ENCODE measurements at regions not wholly inside any gene's neighbourhood (a gene's known extent, or its start where the extent isn't known, plus 50 kb on each side); places are given as distances from the start of the nearest gene placed in this dataset.
"Not testable (repeated sequence)": the region's sequence is repeated elsewhere in the genome, so short reads cannot be mapped to it uniquely, and the experiment has no call there.

DNA sequence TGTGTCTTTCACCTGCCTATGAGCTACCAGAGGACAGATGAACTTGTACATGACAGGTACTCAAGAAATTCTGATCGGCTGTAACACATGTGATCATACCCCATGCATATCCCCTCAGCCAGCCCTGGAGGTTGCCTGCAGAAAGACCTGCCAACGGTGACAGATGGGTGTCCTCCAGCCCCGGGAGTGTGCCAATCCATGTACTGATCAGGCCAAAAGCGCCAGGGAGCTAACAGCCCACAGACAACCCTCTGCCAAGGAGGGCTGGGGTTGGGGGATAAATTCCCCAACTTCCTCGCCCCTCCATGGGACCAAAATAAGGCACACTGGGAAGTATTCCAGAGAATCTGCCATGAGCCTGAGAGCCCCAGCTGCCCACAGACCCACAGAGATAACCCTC lies 189.4 kb downstream of the CCT6B start:
- DNase-seq, result no peak

GRCh38 chr17:34770586-34770985 lies 190.7 kb downstream of the CCT6B start:
- DNase-seq, result no peak

DNA sequence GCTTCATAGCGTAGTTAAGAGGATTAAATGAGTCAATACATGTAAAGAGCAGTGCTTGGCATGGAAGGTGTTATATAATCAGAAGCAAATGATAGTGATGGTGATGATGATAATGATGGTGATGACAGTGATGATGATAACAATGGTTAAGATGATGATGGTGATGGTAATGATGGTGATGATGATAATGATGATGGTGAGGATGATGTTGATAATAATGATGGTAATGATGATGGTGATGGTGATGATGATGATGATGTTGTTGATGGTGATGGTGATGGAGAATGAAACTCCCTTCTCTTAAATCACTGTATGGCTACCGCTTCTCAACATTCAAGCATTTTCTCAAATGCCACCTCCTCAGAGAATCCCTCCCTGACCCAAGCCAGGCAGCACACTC lies 190.5 kb downstream of the TMEM132E start:
- no peak for DNase-seq

- DNase-seq, result no peak
Observed at GRCh38 chr17:34769049-34769448, 189.7 kb downstream of the TMEM132E start.

GRCh38 chr17:34765291-34765690 lies 185.9 kb downstream of the TMEM132E start:
- DNase-seq, result no peak

- DNase-seq, result no peak
Observed at GRCh38 chr17:34764716-34765115, 185.3 kb downstream of the TMEM132E start.

DNA sequence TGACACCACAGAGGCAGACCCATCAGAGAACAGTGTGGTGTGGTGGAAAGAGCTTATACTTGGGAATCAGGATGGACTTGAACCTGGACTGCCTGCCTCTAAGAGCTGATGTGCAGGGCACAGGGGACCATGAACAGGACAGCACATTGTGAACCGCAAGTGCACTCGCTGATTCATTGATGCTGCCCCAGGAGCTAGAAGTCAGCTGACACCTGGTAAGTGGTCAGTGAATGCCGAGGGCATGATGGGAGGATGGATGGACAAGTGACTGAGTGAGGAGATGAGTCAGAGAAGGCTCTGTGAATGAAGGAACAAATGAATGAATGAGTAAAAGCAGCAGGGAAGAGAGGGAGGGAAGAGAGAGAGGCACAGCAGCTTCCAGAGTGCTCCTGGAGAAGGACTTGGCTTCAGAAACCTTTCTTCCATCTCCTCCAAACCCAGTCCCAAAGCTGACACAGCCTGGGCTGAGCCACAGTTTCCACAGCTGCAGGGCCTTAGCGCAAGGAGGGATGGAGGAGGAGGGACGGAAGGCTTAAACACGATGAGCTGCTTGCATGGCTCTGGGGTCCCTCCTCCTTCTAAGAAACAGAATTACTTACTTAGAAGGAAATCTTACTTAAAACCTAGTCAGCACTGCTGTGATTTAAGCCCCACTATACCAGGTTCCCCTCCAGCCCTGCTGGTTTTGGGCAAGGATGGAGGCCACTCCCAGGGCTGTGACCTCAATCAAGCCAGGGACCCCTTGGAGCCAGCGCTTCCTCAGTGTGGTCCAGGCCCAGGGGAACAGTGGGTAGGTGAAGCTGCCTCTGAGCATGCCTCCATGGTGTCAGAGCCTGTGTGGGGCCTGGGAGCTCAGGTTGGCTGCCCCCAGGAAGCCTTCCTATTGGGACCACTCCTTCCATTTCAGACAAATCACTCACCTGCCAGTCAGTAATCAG lies 184.6 kb downstream of the TMEM132E start:
- DNase-seq, result no peak

- DNase-seq, result no peak
Observed at GRCh38 chr17:34762078-34762477, 182.7 kb downstream of the TMEM132E start.

DNA sequence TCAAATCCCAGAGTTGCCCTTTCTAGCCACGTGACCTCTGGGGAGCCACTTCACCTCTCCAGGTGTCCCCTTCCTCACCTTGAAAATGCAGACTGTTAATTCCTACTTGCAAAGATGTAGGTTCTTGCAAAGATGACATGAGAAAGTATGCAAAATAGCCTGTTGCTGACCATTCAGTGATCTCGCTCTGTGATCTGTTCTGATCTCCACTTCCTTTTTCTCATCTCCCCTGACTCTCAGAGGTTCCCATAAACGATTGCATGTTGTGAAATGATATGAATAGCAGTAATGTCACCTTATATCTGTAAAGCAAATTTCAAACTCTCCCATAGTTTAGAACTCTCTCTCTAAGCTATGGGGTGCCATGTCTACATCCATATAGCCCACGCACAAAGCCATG lies 182.3 kb downstream of the TMEM132E start:
- no peak for DNase-seq

DNA sequence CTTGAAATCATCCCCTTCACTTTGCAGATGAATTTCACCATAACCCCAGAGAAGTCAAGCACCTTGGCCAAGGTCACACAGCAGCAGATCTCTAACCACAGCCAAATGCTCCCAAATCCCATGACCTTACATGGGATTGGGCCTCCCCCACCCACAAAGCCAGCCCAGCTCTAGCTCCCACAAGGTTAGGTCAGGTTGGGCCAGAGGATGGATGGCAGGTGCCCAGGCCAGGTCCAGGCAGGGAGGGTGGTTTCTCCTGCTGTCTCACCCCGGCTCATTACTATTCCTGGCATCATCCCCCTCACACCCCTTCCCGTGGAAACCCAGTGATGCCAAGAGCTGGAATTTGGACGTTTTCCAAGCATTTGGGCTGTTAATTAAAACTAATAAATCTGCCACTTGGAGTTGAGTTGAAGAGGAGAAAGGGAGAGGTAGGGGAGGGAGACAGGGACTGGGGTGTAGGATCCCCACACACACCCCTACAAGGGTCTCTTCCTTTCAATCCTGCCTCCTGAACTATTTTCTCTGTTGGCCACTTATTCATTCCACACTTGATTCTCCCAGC lies 181.6 kb downstream of the TMEM132E start:
- DNase-seq, result no peak

GRCh38 chr17:34758718-34759117 lies 179.3 kb downstream of the TMEM132E start:
- DNase-seq, result no peak

GRCh38 chr17:34758316-34758715 lies 178.9 kb downstream of the TMEM132E start:
- DNase-seq, result no peak

DNA sequence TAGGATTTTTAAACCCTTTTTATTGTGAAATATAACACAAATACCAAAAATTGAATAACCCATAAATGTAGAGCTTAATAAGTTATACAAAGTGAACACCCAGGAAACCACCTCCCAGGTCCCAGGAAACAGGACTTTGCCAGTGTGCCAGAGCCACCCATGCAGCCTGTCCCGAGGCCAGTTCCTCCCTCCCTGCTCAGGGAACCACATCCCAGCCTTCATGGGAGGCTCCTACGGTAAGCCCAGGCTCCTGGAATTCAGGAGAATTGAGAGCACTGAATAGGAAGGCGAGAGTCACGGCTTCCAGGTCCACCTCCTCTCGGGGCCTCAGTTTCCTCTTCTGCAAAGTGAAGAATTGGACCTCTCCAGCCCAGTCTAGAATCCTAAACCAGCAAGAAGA lies 178.2 kb downstream of the TMEM132E start:
- DNase-seq, result no peak

GRCh38 chr17:34757106-34757505 lies 177.7 kb downstream of the TMEM132E start:
- DNase-seq, result no peak

DNA sequence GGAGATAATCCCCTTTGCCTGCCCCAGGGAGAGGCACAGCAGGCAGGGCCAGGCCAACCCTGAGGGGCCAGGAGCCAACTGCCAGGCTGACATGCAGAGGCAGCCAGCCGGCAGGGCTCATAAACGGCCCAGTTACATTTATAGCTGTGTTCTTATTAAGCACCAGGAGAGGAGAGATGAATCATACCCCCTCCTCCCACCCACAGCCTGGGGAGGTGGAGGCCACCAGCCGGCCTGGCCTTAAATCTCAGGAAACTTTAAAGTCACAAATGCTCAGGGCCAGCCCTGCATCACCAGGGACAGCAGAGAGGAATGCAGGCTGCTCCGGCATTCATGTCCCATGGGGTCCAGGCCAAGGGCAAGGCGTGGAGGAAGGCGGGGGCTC lies 177.2 kb downstream of the TMEM132E start:
- DNase-seq, result no peak

GRCh38 chr17:34755981-34756636 lies 176.7 kb downstream of the TMEM132E start:
- DNase-seq, result no peak

DNA sequence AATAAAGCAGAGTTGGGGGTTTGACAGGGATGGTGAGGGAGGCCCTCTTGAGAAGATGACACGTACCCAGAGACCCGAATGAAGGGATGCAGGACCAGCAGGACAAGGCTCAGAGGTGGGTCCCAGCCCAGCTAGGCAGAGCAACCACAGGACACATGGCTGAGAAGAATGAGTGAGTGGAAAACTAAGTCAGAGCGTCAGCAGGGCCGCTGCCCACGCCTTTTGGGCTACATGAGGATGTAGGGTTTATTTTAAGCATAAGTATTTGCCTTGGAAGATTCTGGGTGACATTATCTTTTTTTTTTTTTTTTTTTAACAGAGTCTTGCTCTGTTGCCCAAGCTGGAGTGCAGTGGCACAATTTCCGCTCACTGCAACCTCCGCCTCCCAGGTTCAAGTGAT lies 176.0 kb downstream of the TMEM132E start:
- DNase-seq, result no peak

DNA sequence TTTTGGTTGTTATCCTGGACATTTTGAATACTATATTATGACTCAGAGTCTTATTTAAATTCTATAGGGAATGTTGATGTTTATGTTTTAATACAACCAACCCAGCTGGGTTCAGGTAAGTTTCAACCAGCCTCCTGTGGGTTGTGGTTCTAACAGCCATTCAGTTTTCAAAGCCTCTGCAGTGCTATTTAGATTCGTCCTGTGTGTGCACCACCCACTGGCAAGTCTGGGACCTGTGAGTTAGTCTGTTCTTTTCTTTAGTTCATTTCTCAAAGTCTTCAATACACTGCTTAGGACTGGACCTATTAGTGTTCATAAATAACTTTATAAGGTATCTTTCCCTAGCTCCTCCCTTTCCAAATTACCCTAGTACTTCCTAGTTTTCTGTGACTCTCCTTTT lies 170.6 kb downstream of the TMEM132E start:
- DNase-seq, result no peak

GRCh38 chr17:34741967-34742366 lies 162.6 kb downstream of the TMEM132E start:
- no peak for DNase-seq

GRCh38 chr17:34740565-34741520 lies 161.5 kb downstream of the TMEM132E start:
- DNase-seq, result no peak

- DNase-seq, result no peak
Observed at GRCh38 chr17:34739386-34739785, 160.0 kb downstream of the TMEM132E start.

- not testable (repeated sequence) for DNase-seq
Observed at GRCh38 chr17:34737673-34738072, 158.3 kb downstream of the TMEM132E start.

DNA sequence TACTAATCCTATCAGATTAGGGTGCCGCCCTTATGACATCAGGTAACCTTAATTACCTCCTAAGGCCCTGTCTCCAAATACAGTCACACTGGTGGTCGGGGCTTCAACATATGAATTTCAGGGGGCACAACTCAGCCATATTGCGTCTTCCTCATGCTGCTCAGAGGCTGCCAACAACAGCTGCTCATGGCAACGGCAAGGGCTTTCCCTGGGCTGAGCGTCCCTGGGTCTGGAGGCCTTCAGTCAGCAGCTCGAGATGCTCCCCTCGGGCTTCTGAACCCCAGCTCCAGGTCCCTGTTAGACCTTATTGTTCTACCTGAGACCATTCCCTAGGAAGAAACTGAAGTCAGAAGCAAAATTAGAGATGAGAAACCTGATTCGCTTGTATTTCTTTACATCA lies 157.2 kb downstream of the TMEM132E start:
- no peak for DNase-seq

Data from activated CD8-positive, alpha-beta memory T cell treated with anti-CD3 and anti-CD28 coated beads for 24 hours (primary cell).